GM12891 (cell line): ENCODE measurements at regions not wholly inside any gene's neighbourhood (a gene's known extent, or its start where the extent isn't known, plus 50 kb on each side); places are given as distances from the start of the nearest gene placed in this dataset.

Source experiments
- PAX5 ChIP-seq: IDR thresholded peaks from 2 replicates; pipeline ENCODE4 v1.6.1; 2011; ENCODE audit warnings: low read length, moderate library complexity, mild to moderate bottlenecking; ENCODE audit not compliant: insufficient read depth, severe bottlenecking
- POLR2A ChIP-seq: IDR thresholded peaks from 2 replicates; pipeline ENCODE4 v1.6.1; 2011; ENCODE audit warnings: low read depth, low read length, control low read depth
- POLR2AphosphoS5 ChIP-seq: IDR thresholded peaks from 2 replicates; pipeline ENCODE4 v1.6.1; 2011; ENCODE audit warnings: low read depth, low read length, control low read depth
- POU2F2 ChIP-seq: IDR thresholded peaks from 2 replicates; pipeline ENCODE4 v1.6.1; 2011; ENCODE audit warnings: low read depth, mild to moderate bottlenecking, control low read depth, low read length, moderate library complexity
- SPI1 ChIP-seq: IDR thresholded peaks from 2 replicates; pipeline ENCODE4 v1.6.1; 2011; ENCODE audit warnings: low read depth, low read length, control low read depth
- TAF1 ChIP-seq: IDR thresholded peaks from 2 replicates; pipeline ENCODE4 v1.6.1; 2011; ENCODE audit warnings: low read depth, low read length, control low read depth

DNA sequence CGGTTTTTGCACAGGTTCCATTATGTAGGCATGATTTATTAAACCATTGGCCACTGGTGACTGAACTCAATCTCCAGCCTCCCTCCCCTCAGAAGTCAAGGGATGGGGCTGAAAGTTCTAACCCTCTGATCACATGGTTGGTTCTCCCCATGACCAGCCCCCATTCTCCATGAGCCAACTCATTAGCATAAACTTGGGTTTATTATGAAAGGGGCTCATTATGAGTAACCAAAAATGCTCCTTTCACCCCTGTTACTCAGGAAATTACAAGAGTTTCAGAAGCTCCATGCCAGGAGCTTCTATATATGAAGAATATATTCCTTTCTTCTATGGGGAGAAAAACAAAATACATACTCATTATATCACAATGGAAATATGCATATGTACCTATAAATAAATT, 555.3 kb downstream of the HS3ST4 start:
- TF ChIP-seq POLR2A (no peak), POLR2AphosphoS5 (no peak), PAX5 (no peak), TAF1 (no peak), SPI1 (no peak), POU2F2 (no peak)
